AG09319 (cell line): ENCODE measurements at regions not wholly inside any gene's neighbourhood (a gene's known extent, or its start where the extent isn't known, plus 50 kb on each side); places are given as distances from the start of the nearest gene placed in this dataset.
A peak's percentile ranks its signal among the peaks of the same experiment; 100 is the strongest.
"Not testable (repeated sequence)": the region's sequence is repeated elsewhere in the genome, so short reads cannot be mapped to it uniquely, and the experiment has no call there.

Experiments
- DNase-seq: peaks from one replicate; pipeline ENCODE4 v3.0.0-alpha.2; 2010; ENCODE audit warnings: low read depth; ENCODE audit errors: extremely low read depth
- TF ChIP-seq, protein P1 (sequence below): IDR thresholded peaks from 2 replicates; pipeline ENCODE4 v1.5.1; 2011; ENCODE audit warnings: low read depth, mild to moderate bottlenecking, inconsistent platforms, low read length, moderate library complexity

DNA sequence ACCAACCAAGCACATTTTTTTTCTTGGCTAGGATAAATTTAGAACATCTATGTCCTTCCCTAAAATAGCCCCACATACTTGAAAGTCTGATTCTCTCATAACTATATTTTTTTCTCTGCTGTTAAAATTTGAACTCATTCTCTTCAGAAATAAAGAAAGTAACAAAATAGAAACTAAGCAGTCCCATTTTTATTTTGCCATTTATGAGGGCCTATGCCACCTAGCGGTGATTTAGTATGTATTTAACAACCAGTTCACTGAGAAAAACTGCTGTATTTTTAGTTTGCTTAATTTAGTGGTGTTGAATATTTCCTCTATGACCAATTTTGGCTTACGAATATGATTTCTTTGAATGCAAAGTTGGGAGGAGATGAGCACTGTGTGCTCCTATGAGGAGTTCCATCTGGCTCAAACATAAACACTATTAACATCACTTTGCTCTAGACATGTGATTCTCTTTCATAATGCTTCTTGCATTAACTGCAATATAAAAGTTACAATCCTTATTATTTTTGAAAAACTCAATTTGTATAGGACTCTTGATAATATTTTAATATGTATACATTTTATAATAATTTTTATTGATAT lies 116.6 kb downstream of the SYT15B start:
- TF ChIP-seq, protein P1, sequence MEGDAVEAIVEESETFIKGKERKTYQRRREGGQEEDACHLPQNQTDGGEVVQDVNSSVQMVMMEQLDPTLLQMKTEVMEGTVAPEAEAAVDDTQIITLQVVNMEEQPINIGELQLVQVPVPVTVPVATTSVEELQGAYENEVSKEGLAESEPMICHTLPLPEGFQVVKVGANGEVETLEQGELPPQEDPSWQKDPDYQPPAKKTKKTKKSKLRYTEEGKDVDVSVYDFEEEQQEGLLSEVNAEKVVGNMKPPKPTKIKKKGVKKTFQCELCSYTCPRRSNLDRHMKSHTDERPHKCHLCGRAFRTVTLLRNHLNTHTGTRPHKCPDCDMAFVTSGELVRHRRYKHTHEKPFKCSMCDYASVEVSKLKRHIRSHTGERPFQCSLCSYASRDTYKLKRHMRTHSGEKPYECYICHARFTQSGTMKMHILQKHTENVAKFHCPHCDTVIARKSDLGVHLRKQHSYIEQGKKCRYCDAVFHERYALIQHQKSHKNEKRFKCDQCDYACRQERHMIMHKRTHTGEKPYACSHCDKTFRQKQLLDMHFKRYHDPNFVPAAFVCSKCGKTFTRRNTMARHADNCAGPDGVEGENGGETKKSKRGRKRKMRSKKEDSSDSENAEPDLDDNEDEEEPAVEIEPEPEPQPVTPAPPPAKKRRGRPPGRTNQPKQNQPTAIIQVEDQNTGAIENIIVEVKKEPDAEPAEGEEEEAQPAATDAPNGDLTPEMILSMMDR: peak; percentile 24

DNA sequence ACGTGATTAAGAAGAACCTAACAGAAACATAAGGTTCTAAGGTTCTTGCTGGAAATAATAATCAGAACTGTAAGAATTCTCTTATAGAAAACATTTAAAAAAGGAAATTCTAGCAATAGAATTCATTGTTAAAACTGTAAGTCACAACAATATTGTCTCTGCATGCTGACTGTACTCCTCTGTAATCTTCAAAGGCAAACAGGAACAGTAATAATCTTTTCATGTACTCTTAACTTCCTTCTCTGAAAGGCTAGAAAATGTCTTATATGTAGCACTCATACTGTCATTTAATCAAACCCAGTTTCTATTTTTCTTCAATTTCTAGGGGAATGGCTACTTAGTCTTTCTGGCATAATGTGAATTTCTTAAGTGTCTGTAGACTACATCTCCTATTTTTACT lies 103.5 kb upstream of the AGAP9 start:
- DNase-seq: not testable (repeated sequence)

More for the DNA sequence above, 116.6 kb downstream of the SYT15B start:
- DNase-seq: peak; percentile 32

DNA sequence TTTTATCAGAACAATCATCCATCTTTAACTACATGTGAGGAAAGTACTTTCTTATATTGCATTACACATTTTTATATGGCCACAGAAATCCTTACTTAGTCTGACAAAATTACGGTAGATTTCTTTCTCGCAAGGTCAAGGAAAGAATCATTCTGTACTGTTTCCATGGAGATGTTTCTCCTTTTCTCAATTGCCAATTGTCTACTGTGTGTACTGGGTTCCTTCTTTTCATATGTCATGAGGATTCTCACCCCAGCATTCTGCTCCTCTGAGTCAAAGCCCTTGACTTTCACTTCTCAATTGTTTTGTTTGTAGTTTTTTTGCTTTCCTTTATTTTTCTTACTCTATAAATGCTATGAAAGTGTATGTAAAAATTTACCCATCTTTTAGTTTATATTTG lies 99.3 kb upstream of the AGAP9 start:
- not testable (repeated sequence) for DNase-seq

DNA sequence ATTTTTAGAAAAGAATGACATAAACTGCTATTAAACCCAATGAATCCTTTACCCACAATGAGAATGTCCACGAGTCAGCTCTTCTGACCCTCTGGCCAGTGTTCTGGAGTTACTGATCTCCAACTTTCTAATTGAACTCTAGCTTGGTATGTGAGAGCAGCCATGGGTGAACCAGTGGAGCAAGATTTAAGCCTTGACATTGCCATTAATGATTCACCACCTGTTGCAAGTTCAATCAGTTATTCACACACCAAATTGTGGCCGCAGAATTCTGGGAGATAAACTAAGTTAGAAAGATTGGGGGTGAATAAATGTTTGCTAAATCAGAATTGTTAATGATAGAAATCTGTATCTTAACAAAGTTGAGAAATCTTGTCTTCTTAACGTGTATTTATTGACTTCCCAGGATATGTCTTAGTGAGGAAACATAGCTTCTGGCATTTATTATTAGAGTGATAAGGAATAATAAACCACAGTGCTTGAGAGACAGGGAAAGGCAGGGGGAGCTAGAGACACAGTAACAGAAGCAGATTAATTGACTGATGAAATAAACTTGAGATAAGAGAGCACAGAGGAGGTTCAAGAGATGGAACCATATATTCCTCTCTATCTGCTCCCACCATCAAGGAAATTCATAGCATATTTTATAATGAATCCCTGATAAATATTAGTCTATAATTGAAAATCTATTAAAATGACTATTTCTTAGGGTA lies 96.0 kb upstream of the AGAP9 start:
- TF ChIP-seq, protein P1: peak; percentile 14
- DNase-seq: not testable (repeated sequence)

DNA sequence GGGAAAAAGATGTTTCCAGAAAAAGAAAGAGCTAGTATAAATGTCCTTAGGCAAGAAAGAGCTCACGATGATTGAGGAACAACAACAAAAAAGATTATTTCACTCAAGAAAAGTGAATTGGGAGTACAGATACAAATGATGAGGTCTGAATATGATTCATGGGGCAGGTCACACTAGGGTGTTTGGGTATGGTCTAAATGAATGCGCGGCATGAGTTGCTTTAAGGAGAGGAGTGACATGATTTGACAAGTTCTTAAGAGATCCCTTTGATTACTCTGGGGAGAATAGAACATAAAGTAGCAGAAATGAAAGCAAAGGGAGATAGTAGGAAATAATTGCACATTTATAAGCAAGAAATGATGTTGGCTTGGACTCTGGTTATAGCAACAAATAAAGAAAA lies 85.9 kb upstream of the AGAP9 start:
- not testable (repeated sequence) for DNase-seq

DNA sequence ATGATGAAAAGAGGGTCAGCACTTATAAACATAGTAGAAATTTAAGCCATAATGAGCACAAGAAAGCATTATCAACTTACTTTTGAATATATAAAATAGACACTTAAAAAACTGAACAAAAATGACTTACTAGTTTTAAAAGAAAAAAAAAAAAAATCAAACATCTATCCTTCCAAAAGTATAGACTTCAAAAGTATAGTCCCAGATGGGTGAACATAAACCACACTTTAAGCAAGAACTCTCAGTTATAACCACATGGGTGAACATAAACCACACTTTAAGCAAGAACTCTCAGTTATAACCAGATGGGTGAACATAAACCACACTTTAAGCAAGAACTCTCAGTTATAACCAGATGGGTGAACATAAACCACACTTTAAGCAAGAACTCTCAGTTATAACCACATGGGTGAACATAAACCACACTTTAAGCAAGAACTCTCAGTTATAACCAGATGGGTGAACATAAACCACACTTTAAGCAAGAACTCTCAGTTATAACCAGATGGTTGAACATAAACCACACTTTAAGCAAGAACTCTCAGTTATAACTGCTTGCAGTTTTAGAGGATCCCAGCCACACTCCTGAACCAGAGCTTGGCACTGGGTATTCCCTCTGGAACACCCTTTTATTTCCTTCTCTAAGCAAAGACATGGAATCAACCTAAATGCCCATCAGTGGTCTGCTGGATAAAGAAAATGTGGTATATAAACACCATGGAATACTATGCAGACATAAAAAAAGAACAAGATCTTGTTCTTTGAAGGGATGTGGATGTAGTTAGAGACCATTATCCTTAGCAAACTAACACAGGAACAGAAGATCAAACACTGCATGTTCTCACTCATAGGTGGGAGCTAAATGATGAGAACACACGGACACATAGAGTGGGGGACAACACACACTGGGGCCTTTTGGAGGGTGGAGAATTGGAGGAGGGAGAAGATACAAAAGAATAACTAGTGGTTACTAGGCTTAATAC lies 82.6 kb upstream of the AGAP9 start:
- not testable (repeated sequence) for DNase-seq

DNA sequence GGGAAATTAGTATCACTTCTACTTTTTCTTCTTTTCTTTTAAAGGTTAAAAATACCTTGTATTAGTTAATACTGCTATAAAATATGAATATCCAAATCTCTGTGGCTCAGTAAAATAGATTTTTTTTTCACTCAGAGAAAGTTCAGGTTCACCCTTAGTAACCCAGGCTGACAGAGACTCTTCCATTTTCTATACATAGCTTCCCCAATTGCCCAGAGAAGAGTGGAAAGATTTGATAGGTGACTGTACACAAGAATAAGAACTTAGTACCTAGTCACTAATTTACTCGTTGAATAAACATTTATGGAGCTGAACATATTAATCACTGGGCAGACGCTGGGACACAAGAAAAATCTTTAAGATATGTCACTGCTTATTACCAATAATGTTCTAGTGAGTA lies 77.2 kb upstream of the AGAP9 start:
- not testable (repeated sequence) for DNase-seq

DNA sequence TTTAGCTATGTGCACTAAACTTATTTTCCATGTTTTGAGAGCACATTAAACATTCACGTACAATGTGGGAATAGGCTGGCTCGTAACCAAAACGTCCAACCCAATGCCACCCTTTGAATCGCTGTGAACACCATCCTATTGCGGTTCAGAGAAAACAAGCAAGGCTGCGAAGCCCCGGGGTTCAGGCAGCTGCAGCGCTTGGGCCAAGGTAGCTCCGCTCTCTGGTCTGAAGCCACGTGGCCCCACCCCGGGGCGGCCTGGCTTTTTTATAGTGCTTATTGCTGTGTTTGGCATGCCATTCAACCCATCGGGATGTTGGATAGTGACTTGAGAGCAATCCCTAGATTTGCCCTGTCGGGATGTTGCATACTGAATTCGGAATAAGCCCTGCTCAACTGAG lies 76.7 kb upstream of the AGAP9 start:
- DNase-seq: not testable (repeated sequence)

DNA sequence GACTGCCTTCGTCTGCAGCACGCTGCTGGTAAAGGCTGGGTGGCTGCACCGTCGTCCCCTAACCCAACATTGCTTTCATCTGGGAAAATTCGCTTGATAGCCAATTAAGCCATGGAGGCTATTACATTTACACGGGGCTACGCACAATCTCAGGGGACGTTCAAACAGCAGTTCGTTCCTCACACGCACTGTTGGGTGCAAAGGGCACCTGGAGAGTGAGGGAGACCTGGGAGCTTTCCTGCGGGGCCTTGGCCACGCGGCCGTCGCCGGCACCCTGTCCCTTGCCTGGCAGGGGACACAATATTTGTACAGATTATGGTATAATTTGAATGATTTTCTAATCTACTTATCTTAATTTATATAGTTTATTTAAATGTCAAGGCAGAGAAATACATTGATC lies 76.2 kb upstream of the AGAP9 start:
- not testable (repeated sequence) for DNase-seq

DNA sequence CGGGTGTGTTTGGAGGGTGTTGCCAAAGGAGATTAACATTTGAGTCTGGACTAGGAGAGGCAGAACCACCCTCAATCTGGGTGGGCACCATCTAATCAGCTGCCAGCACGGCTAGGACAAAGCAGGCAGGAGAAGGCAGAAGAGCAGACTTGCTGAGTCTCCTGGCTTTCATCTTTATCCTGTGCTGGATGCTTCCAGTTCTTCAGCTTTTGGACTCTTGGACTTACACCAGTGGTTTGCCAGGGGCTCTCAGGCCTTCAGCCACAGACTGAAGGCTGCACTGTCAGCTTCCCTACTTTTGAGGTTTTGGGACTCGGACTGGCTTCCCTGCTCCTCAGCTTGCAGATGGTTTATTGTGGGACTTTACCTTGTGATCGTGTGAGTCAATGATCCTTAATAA lies 70.4 kb upstream of the AGAP9 start:
- not testable (repeated sequence) for DNase-seq

DNA sequence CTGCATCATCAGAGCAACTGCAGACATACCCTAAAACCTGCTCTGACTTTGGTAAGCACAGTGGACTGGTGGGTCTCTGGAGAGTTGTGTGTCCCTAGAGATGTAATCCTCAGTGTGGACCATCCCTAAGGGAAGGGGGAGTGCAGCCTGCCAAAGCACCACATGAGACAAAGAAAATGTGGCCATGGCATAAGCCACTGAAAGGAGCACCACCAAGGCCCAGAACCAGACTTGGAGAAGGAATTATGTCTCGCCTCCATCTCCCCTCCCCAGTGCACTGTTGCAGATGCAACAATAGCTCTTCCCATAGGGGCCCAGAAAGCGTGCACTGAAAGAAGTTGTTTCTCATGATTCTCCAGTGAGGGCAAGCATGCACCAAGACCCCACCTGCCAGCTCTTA lies 69.7 kb upstream of the AGAP9 start:
- not testable (repeated sequence) for DNase-seq

DNA sequence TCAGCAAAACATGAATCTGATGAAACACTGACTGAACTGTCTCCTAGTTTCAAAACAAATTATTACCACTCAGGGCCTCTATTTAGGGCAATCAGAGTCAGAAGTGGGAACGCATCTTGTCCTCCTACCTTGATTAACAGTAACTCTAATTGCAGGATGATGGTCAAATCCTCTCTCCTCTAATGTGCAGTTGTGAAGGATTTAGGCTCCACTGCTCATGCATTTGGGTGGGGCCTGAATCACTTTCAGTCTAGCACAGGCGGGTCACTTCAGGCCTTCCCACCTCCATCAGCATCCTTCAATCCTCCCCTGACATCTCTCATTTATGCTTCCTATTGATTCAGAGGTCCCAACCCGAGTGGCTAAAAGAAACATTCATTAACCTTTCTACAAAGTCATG lies 67.5 kb upstream of the AGAP9 start:
- DNase-seq: not testable (repeated sequence)

DNA sequence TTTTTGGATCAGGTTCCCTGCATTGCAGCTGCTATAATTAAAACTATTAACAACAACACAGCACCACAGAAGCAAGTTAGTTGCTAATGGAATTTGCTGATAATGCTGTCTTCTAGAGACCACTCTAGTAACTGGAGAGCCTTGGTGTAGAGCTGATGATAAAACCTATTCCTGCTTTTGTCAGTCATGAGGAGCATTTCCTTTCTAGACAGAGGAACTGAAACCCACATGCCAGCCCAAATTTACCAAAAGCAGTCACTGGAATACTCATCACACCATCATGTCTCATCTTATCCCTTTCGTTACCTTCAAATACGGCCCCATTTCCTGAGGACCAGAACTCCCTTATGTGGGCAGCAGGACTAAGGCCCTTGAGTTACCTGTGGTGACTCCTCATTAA lies 67.1 kb upstream of the AGAP9 start:
- not testable (repeated sequence) for DNase-seq

DNA sequence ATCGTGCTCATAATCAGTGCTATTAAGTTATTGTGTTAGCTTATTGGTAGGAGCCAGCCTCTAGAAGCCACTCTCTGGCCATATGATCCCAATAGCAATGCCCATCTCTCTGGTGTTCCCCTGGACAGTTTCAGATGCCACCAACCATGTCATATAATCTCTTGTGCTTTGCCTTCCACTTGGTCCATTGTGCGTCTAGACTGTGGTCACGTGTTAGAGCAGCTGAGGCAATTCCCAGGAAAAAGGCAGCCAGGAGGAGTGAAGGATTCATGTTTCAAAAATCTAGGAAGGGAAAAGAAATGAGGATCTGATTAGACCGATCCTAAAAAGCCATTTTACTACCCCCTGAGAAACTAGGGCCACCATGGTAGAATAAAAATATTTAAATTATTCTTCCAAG lies 58.6 kb upstream of the AGAP9 start:
- DNase-seq: not testable (repeated sequence)

DNA sequence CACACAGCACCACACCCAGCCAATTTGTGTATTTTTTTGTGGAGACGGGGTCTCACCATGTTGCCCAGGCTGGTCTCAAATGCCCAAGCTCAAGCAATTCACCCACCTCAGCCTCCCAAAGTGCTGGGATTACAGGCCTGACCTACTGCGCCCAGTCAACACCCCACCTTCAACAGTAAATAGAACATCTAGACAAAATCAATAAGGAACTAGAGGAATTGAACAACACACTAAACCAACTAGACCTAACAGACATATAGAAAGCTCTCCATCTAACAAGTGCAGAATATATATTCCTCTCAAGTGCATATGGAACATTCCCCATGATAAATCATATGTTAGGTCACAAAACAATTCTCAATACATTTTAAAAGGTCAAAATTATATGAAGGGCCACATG lies 56.6 kb upstream of the AGAP9 start:
- DNase-seq: not testable (repeated sequence)

DNA sequence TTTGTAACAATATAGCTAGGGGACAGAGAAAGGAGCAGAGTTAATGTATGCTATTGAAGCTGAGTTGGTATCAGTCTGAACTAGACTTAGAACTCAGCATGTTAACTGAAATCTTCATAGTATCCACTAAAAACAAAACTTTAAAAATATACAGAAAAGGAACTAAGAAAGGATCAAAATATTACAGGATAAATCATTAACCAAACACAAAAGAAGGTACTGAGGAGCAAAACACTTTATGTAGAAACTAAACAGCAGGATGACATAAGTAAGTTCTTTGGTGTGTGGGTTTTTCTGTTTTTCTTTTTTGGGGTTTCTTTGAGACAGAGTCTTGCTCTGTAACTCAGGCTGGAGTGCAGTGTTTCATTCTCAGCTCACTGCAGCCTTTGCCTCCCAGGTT lies 55.1 kb upstream of the AGAP9 start:
- not testable (repeated sequence) for DNase-seq
